Sigmoid colon (tissue), 6 donors: ENCODE measurements at regions not wholly inside any gene's neighbourhood (a gene's known extent, or its start where the extent isn't known, plus 50 kb on each side); places are given as distances from the start of the nearest gene placed in this dataset.
"Not testable (repeated sequence)": the region's sequence is repeated elsewhere in the genome, so short reads cannot be mapped to it uniquely, and the experiment has no call there.

ENCODE experiments used
- DNase-seq: peaks from one replicate; pipeline ENCODE4 v3.0.0-alpha.2; 2019
- H3K27ac ChIP-seq, 4 donors: fragments of 200-600 bp; sonication (generic); one replicate each; pipeline ENCODE4 v1.5.1; 2016 to 2019; ENCODE audit warnings: mild to moderate bottlenecking in 1 of 4
- H3K27me3 ChIP-seq, 3 donors: fragments of 200-600 bp; sonication (generic); one replicate each; pipeline ENCODE4 v1.5.1; 2019; ENCODE audit warnings: mild to moderate bottlenecking in 1 of 3
- H3K36me3 ChIP-seq, 4 donors: fragments of 200-600 bp; sonication (generic); one replicate each; pipeline ENCODE4 v1.5.1; 2016 to 2019
- H3K4me1 ChIP-seq, 4 donors: fragments of 200-600 bp; sonication (generic); one replicate each; pipeline ENCODE4 v1.5.1; 2017 to 2019
- H3K4me3 ChIP-seq, 4 donors: fragments of 200-600 bp; sonication (generic); one replicate each; pipeline ENCODE4 v1.5.1; 2017 to 2019; ENCODE audit warnings: mild to moderate bottlenecking in 2 of 4, moderate library complexity in 1 of 4
- H3K9me3 ChIP-seq, 4 donors: fragments of 200-600 bp in 3 of 4; sonication (generic) in 3 of 4; one replicate each; pipeline versions ENCODE4 v1.5.1 to v1.6.1; 2013 to 2019
- EP300 ChIP-seq, 4 donors: sonication (generic); formaldehyde crosslinking; IDR thresholded peaks; one replicate each; pipeline ENCODE4 v1.6.1; 2017; ENCODE audit warnings: antibody characterized with exemption in 4 of 4
- POLR2A ChIP-seq, 2 donors: fragments of 450-650 bp; IDR thresholded peaks; one replicate each; pipeline ENCODE4 v1.6.1; 2016; ENCODE audit warnings: antibody characterized with exemption in 2 of 2, mild to moderate bottlenecking in 2 of 2, moderate library complexity in 2 of 2
- POLR2AphosphoS5 ChIP-seq, 4 donors: sonication (generic); formaldehyde crosslinking; IDR thresholded peaks; one replicate each; pipeline ENCODE4 v1.6.1; 2017; ENCODE audit warnings: antibody characterized with exemption in 4 of 4
- WGBS, 2 donors: extraction: QIAGEN DNeasy Blood & Tissue Kit; methylation state at CpG; one replicate each; pipeline ENCODE4 v1.1.7; 2013; 5-methylcytosine and 5-hydroxymethylcytosine counted together
- intact Hi-C: fragments of 100-400 bp; cut with DNase I; formaldehyde crosslinking; loops from one replicate; pipeline ENCODE4 v1.15.1; 2023
- TF ChIP-seq, protein P1 (sequence below), 4 experiments: fragments of 450-650 bp in 3 of 4; fragments of 200-600 bp in 1 of 4; IDR thresholded peaks; one replicate each; pipeline ENCODE4 v1.5.1; 2016 to 2019; ENCODE audit warnings: antibody characterized with exemption in 4 of 4, mild to moderate bottlenecking in 3 of 4, moderate library complexity in 2 of 4
- donor health status: healthy with polysubstance abuse.
- donor health status: healthy.

DNA sequence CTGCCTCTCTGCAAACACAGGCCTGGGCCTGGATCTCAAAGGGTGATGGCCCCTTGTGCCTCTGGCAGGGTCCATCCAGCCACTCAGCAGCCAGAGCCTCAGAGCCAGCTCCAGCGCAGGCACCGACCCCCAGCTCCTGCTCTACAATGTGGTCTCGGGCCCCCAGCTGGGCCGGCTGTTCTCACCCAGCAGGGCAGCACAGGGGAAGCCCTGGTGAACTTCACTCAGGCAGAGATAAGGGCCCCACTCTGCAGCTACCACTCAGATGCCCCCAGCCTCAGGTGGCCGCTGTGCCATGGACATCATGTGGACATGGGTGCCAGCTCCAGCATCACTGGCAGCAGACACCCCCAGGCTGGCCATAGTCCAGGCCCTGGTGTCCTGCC lies 173.1 kb downstream of the TBC1D2B start:
- no peak for TF ChIP-seq POLR2A (IDR thresholded peaks at IDR 0.05)
- TF ChIP-seq, protein P1, sequence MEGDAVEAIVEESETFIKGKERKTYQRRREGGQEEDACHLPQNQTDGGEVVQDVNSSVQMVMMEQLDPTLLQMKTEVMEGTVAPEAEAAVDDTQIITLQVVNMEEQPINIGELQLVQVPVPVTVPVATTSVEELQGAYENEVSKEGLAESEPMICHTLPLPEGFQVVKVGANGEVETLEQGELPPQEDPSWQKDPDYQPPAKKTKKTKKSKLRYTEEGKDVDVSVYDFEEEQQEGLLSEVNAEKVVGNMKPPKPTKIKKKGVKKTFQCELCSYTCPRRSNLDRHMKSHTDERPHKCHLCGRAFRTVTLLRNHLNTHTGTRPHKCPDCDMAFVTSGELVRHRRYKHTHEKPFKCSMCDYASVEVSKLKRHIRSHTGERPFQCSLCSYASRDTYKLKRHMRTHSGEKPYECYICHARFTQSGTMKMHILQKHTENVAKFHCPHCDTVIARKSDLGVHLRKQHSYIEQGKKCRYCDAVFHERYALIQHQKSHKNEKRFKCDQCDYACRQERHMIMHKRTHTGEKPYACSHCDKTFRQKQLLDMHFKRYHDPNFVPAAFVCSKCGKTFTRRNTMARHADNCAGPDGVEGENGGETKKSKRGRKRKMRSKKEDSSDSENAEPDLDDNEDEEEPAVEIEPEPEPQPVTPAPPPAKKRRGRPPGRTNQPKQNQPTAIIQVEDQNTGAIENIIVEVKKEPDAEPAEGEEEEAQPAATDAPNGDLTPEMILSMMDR (IDR thresholded peaks at IDR 0.05) = no peak

GRCh38 chr15:77903761-77904435 lies 173.6 kb downstream of the TBC1D2B start:
- peak; percentile 40 for DNase-seq
- intact Hi-C loops = not testable (repeated sequence)

More for the DNA sequence above, 173.1 kb downstream of the TBC1D2B start:
- 83 to 89% methylated on average over 5 of the region's 5 CpGs for WGBS, 2 donors
- peak; percentile 52 for DNase-seq
- H3K36me3 ChIP-seq = no peaks in the 10 kb centered on the region
- no peak overlapping the region for H3K4me3 ChIP-seq
- no peaks in the 10 kb centered on the region for H3K4me1 ChIP-seq
- intact Hi-C loops = no loop called here
- H3K9me3 ChIP-seq = no peaks in the 10 kb centered on the region
- no peak overlapping the region for H3K27ac ChIP-seq
- H3K27me3 ChIP-seq = peaks cover 0 to 3% (median 0%) of the 10 kb centered on the region in 3 donors

GRCh38 chr15:77902921-77903760 lies 174.4 kb downstream of the TBC1D2B start:
- H3K9me3 ChIP-seq, H3K36me3 ChIP-seq, H3K27ac ChIP-seq, H3K4me3 ChIP-seq, H3K27me3 ChIP-seq, H3K4me1 ChIP-seq, intact Hi-C loops: not testable (repeated sequence)
- TF ChIP-seq, protein P1 (IDR thresholded peaks at IDR 0.05) = peak in 2 of 4 experiments; percentile 14 to 27
- WGBS, 2 donors = 31 to 53% methylated on average over 13 of the region's 13 CpGs
- peak; percentile 44 for DNase-seq

More at GRCh38 chr15:77903761-77904435, 173.6 kb downstream of the TBC1D2B start:
- not testable (repeated sequence) for H3K27ac ChIP-seq, H3K4me3 ChIP-seq, H3K36me3 ChIP-seq, H3K9me3 ChIP-seq, H3K27me3 ChIP-seq, H3K4me1 ChIP-seq
- WGBS, 2 donors = 84 to 93% methylated on average over 30 of the region's 30 CpGs

DNA sequence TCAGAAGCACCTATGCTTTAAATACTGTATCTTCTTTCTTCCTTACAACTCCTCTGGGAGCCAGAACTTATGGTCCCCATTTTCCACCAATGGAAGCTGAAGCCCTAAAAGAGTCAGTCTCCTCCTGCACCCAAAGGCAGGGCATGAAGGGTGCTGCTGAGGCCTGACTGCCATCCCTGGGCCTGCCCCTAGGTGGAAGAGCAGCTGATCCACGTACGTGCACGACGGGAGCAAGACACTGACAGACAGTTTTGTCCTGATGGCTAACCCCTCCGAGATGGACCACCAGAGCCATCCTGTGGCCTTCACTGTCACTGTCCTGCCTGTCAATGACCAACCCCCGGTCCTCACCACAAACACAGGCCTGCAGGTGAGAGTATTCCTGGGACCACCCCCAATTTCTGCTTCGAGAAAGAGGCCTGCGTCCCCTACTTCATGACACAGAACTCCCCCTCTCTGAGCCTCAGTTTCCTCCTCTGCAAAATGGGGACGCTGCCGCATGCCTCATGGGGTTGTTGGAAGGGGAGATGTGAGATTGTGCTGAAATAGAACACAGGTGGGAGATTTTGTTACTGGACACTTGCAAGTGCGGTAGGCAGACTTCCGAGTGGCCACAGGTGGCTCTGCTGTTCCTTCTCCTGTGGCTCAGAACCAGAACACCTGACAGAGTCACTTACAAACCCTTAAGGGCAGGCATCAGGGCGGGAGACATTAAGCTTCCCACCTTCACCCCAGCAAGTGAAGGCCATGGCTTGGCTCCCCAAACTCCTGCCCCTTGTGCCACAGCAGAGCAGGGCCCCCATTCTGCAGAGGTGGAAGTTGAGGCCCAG lies 175.4 kb downstream of the TBC1D2B start:
- intact Hi-C loops = no loop called here

More for the DNA sequence above, 175.4 kb downstream of the TBC1D2B start:
- H3K9me3 ChIP-seq = no peaks in the 10 kb centered on the region
- H3K27me3 ChIP-seq = no peaks in the 10 kb centered on the region
- H3K4me1 ChIP-seq = no peaks in the 10 kb centered on the region
- DNase-seq = peak; percentile 55
- no peaks in the 10 kb centered on the region for H3K36me3 ChIP-seq
- 81 to 86% methylated on average over 13 of the region's 13 CpGs for WGBS, 2 donors
- no peak for TF ChIP-seq POLR2A (IDR thresholded peaks at IDR 0.05)
- TF ChIP-seq, protein P1 (IDR thresholded peaks at IDR 0.05) = no peak
- TF ChIP-seq POLR2AphosphoS5 (IDR thresholded peaks at IDR 0.05) = no peak
- no peak for TF ChIP-seq EP300 (IDR thresholded peaks at IDR 0.05)
- no peak overlapping the region for H3K4me3 ChIP-seq
- no peak overlapping the region for H3K27ac ChIP-seq
